Gastrocnemius medialis (tissue), 4 donors: ENCODE measurements at regions not wholly inside any gene's neighbourhood (a gene's known extent, or its start where the extent isn't known, plus 50 kb on each side); places are given as distances from the start of the nearest gene placed in this dataset.

Experiments
- ATAC-seq, 2 donors: fragments of 150-250 bp; one replicate each; pipeline ENCODE4 v1.9.1; 2016
- DNase-seq, 2 donors: peaks; one replicate each; pipeline ENCODE4 v3.0.0-alpha.2; 2019
- H3K27ac ChIP-seq, 4 donors: fragments of 200-600 bp; sonication (generic); 1 replicate in 1 of 4; 2 replicates in 3 of 4; pipeline ENCODE4 v1.5.1; 2016 to 2018; ENCODE audit warnings: mild to moderate bottlenecking in 2 of 4, moderate library complexity in 1 of 4
- H3K27me3 ChIP-seq, 3 donors: fragments of 200-600 bp; sonication (generic) in 2 of 3; 1 replicate in 1 of 3; 2 replicates in 2 of 3; pipeline versions ENCODE4 v1.5.1 to v1.6.0; 2016 to 2019; ENCODE audit warnings: mild to moderate bottlenecking in 1 of 3, moderate library complexity in 1 of 3
- H3K36me3 ChIP-seq, 2 donors: fragments of 200-600 bp; sonication (generic) in 1 of 2; one replicate each; pipeline ENCODE4 v1.5.1; 2017 to 2018
- H3K4me1 ChIP-seq, 2 donors: fragments of 200-600 bp; sonication (generic) in 1 of 2; one replicate each; pipeline ENCODE4 v1.5.1; 2016 to 2017; ENCODE audit warnings: mild to moderate bottlenecking in 2 of 2
- H3K4me3 ChIP-seq, 4 donors: fragments of 200-600 bp; sonication (generic) in 3 of 4; 1 replicate in 1 of 4; 2 replicates in 3 of 4; pipeline ENCODE4 v1.5.1; 2016 to 2019; ENCODE audit warnings: mild to moderate bottlenecking in 2 of 4
- H3K9me3 ChIP-seq, 3 donors: fragments of 200-600 bp; sonication (generic) in 2 of 3; 1 replicate in 1 of 3; 2 replicates in 2 of 3; pipeline ENCODE4 v1.5.1; 2016 to 2019
- CTCF ChIP-seq, 5 experiments: fragments of 450-650 bp in 3 of 5; fragments of 200-600 bp in 2 of 5; sonication (generic) in 2 of 5; IDR thresholded peaks in 4 of 5; conservative IDR thresholded peaks in 1 of 5; 1 replicate in 4 of 5; 2 replicates in 1 of 5; pipeline ENCODE4 v1.5.1; 2016 to 2019; ENCODE audit warnings: antibody characterized with exemption in 5 of 5, mild to moderate bottlenecking in 3 of 5, moderate library complexity in 3 of 5
- POLR2A ChIP-seq, 2 donors: fragments of 450-650 bp; IDR thresholded peaks; one replicate each; pipeline ENCODE4 v1.6.1; 2017; ENCODE audit warnings: antibody characterized with exemption in 2 of 2, mild to moderate bottlenecking in 2 of 2, moderate library complexity in 2 of 2
- in situ Hi-C, 4 donors: fragments of 200-750 bp; cut with MboI; loops; one replicate each; pipeline versions ENCODE4 v1.15.0 to v1.8.0; 2017; ENCODE audit warnings: low sequenced_read_pairs in 4 of 4
- intact Hi-C: fragments of 100-400 bp; cut with DNase I; formaldehyde crosslinking; loops from one replicate; pipeline ENCODE4 v1.15.1; 2023; ENCODE audit warnings: low total_unique reads

- intact Hi-C loops (no loop called here), in situ Hi-C loops (no loop called here)
- Histone ChIP-seq H3K27me3 (no peaks in the 10 kb centered on the region), H3K4me3 (no peak overlapping the region), H3K36me3 (no peaks in the 10 kb centered on the region), H3K27ac (no peak overlapping the region), H3K4me1 (no peaks in the 10 kb centered on the region), H3K9me3 (no peaks in the 10 kb centered on the region)
- no peak for TF ChIP-seq POLR2A (IDR thresholded peaks at IDR 0.05)
- TF ChIP-seq CTCF (IDR thresholded peaks at IDR 0.05 in 4 of 5, conservative IDR thresholded peaks at IDR 0.05 in 1 of 5): no peak
- no peak for DNase-seq
- ATAC-seq: no peak
Measured at GRCh38 chr18:68478246-68478645, 236.7 kb downstream of the TMX3 start.

GRCh38 chr18:68475883-68476282 lies 239.0 kb downstream of the TMX3 start:
- H3K4me1 ChIP-seq: no peaks in the 10 kb centered on the region
- no peak overlapping the region for H3K4me3 ChIP-seq
- H3K27me3 ChIP-seq: no peaks in the 10 kb centered on the region
- TF ChIP-seq CTCF (IDR thresholded peaks at IDR 0.05 in 4 of 5, conservative IDR thresholded peaks at IDR 0.05 in 1 of 5): no peak
- TF ChIP-seq POLR2A (IDR thresholded peaks at IDR 0.05): no peak
- no peaks in the 10 kb centered on the region for H3K36me3 ChIP-seq
- H3K9me3 ChIP-seq: no peaks in the 10 kb centered on the region
- in situ Hi-C loops: no loop called here
- ATAC-seq (no peak), DNase-seq (no peak)
- intact Hi-C loops: no loop called here
- H3K27ac ChIP-seq: no peak overlapping the region

GRCh38 chr18:68472701-68473295 lies 242.1 kb downstream of the TMX3 start:
- ATAC-seq: no peak
- in situ Hi-C loops (no loop called here), intact Hi-C loops (no loop called here)
- no peaks in the 10 kb centered on the region for H3K4me1 ChIP-seq
- no peaks in the 10 kb centered on the region for H3K36me3 ChIP-seq
- no peaks in the 10 kb centered on the region for H3K9me3 ChIP-seq
- DNase-seq: no peak
- no peak for TF ChIP-seq CTCF (IDR thresholded peaks at IDR 0.05 in 4 of 5, conservative IDR thresholded peaks at IDR 0.05 in 1 of 5)
- TF ChIP-seq POLR2A (IDR thresholded peaks at IDR 0.05): no peak
- H3K4me3 ChIP-seq: no peak overlapping the region
- H3K27ac ChIP-seq: no peak overlapping the region
- no peaks in the 10 kb centered on the region for H3K27me3 ChIP-seq

- Histone ChIP-seq H3K4me1 (no peaks in the 10 kb centered on the region), H3K27me3 (no peaks in the 10 kb centered on the region), H3K9me3 (no peaks in the 10 kb centered on the region), H3K4me3 (no peak overlapping the region), H3K36me3 (no peaks in the 10 kb centered on the region), H3K27ac (no peak overlapping the region)
- intact Hi-C loops (no loop called here), in situ Hi-C loops (no loop called here)
- no peak for DNase-seq
- no peak for TF ChIP-seq POLR2A (IDR thresholded peaks at IDR 0.05)
- no peak for TF ChIP-seq CTCF (IDR thresholded peaks at IDR 0.05 in 4 of 5, conservative IDR thresholded peaks at IDR 0.05 in 1 of 5)
- no peak for ATAC-seq
Measured at GRCh38 chr18:68469049-68469625, 245.8 kb downstream of the TMX3 start.

- no peak for DNase-seq
- H3K4me3 ChIP-seq: no peak overlapping the region
- intact Hi-C loops (no loop called here), in situ Hi-C loops (no loop called here)
- H3K4me1 ChIP-seq: no peaks in the 10 kb centered on the region
- no peak overlapping the region for H3K27ac ChIP-seq
- H3K9me3 ChIP-seq: no peaks in the 10 kb centered on the region
- TF ChIP-seq POLR2A (IDR thresholded peaks at IDR 0.05) (no peak), CTCF (IDR thresholded peaks at IDR 0.05 in 4 of 5, conservative IDR thresholded peaks at IDR 0.05 in 1 of 5) (no peak)
- no peaks in the 10 kb centered on the region for H3K27me3 ChIP-seq
- ATAC-seq: no peak
- H3K36me3 ChIP-seq: no peaks in the 10 kb centered on the region
Measured at GRCh38 chr18:68467957-68468356, 247.0 kb downstream of the TMX3 start.
